ENCODE measurements at regions not wholly inside any gene's neighbourhood (a gene's known extent, or its start where the extent isn't known, plus 50 kb on each side); places are given as distances from the start of the nearest gene placed in this dataset.
A peak's percentile ranks its signal among the peaks of the same experiment; 100 is the strongest.

- Mint-ChIP-seq H3K4me1 (ENCODE audit: low read depth) (no peaks in the 10 kb centered on the region), H3K36me3 (ENCODE audit: low read depth) (no peaks in the 10 kb centered on the region), H3K27ac (no peak overlapping the region), H3K27me3 (peaks cover 9% of the 10 kb centered on the region), H3K4me3 (no peak overlapping the region), H3K9me3 (peaks cover 2% of the 10 kb centered on the region)
- DNase-seq (no peak), ATAC-seq (no peak)
- ChIA-PET POLR2A (no interaction called here), CTCF (interaction anchor here (1.2 kb wide), 1 partner anchor 164 kb away, joined by 4 read pairs; no protein-coding TSS in a partner anchor)
- no peak for TF ChIP-seq CTCF (IDR thresholded peaks at IDR 0.05)
- intact Hi-C loops (cut with micrococcal nuclease), result no loop called here
These were observed 65.2 kb upstream of the CHST15 start for GRCh38 chr10:124158592-124158991.

- no peak for TF ChIP-seq CTCF (IDR thresholded peaks at IDR 0.05)
- Mint-ChIP-seq H3K36me3 (ENCODE audit: low read depth) (no peaks in the 10 kb centered on the region), H3K9me3 (peaks cover 2% of the 10 kb centered on the region), H3K27me3 (peaks cover 7% of the 10 kb centered on the region), H3K4me3 (no peak overlapping the region), H3K27ac (no peak overlapping the region), H3K4me1 (ENCODE audit: low read depth) (no peaks in the 10 kb centered on the region)
- DNase-seq, result no peak
- no peak for ATAC-seq
- POLR2A ChIA-PET, result no interaction called here
- intact Hi-C loops (cut with micrococcal nuclease), result no loop called here
- CTCF ChIA-PET, result interaction anchor here (1.3 kb wide), 1 partner anchor 160 kb away, joined by 3 read pairs; no protein-coding TSS in a partner anchor
These were observed 63.9 kb upstream of the CHST15 start for GRCh38 chr10:124157271-124157681.

GRCh38 chr10:124156524-124157260 lies 63.3 kb upstream of the CHST15 start:
- no peaks in the 10 kb centered on the region for H3K4me1 Mint-ChIP-seq (ENCODE audit: low read depth)
- TF ChIP-seq CTCF (IDR thresholded peaks at IDR 0.05), result no peak
- H3K4me3 Mint-ChIP-seq, result no peak overlapping the region
- peaks cover 6% of the 10 kb centered on the region for H3K27me3 Mint-ChIP-seq
- POLR2A ChIA-PET, result interaction anchor here (0.7 kb wide), 1 partner anchor 19 kb away, joined by 3 read pairs; no protein-coding TSS in a partner anchor
- DNase-seq, result peak; percentile 14
- CTCF ChIA-PET, result interaction anchor here (1.3 kb wide), 1 partner anchor 160 kb away, joined by 3 read pairs; no protein-coding TSS in a partner anchor
- no peak for ATAC-seq
- no peak overlapping the region for H3K27ac Mint-ChIP-seq
- intact Hi-C loops (cut with micrococcal nuclease), result no loop called here
- H3K9me3 Mint-ChIP-seq, result peaks cover 2% of the 10 kb centered on the region
- H3K36me3 Mint-ChIP-seq (ENCODE audit: low read depth), result no peaks in the 10 kb centered on the region

- POLR2A ChIA-PET, result interaction anchor here (0.7 kb wide), 1 partner anchor 18 kb away, joined by 3 read pairs; no protein-coding TSS in a partner anchor
- DNase-seq (no peak), ATAC-seq (no peak)
- CTCF ChIA-PET, result no interaction called here
- intact Hi-C loops (cut with micrococcal nuclease), result no loop called here
- Mint-ChIP-seq H3K4me1 (ENCODE audit: low read depth) (no peaks in the 10 kb centered on the region), H3K27ac (no peak overlapping the region), H3K27me3 (peaks cover 13% of the 10 kb centered on the region), H3K36me3 (ENCODE audit: low read depth) (no peaks in the 10 kb centered on the region), H3K9me3 (peaks cover 2% of the 10 kb centered on the region), H3K4me3 (no peak overlapping the region)
- no peak for TF ChIP-seq CTCF (IDR thresholded peaks at IDR 0.05)
These were observed 62.5 kb upstream of the CHST15 start for GRCh38 chr10:124155781-124156435.

Measured in activated CD8-positive, alpha-beta T cell treated with anti-CD3 and anti-CD28 coated beads for 36 hours (primary cell).